Central memory CD8-positive, alpha-beta T cell (primary cell): ENCODE measurements at regions not wholly inside any gene's neighbourhood (a gene's known extent, or its start where the extent isn't known, plus 50 kb on each side); places are given as distances from the start of the nearest gene placed in this dataset.

Experiments
- ATAC-seq: fragments of 150-1000 bp; cut with Tn5 transposase; replicated peaks from 2 replicates; pipeline ENCODE4 v1.10.0; 2022; ENCODE audit warnings: mild to moderate bottlenecking, moderate FRiP score, moderate number of reproducible peaks; ENCODE audit not compliant: poor library complexity, severe bottlenecking; ENCODE audit errors: extremely low read depth
- DNase-seq, 2 donors: peaks; one replicate each; pipeline ENCODE4 v3.0.0; 2021; ENCODE audit warnings: low spot score in 2 of 2
- H3K27ac Mint-ChIP-seq: one replicate; pipeline ENCODE4 v1.8.0; 2022; ENCODE audit warnings: low read depth, mild to moderate bottlenecking, moderate library complexity, mixed read lengths
- H3K27me3 Mint-ChIP-seq: one replicate; pipeline ENCODE4 v1.8.0; 2022; ENCODE audit warnings: mixed read lengths
- H3K36me3 Mint-ChIP-seq: one replicate; pipeline ENCODE4 v1.8.0; 2022; ENCODE audit warnings: mild to moderate bottlenecking, moderate library complexity, mixed read lengths; ENCODE audit not compliant: insufficient read depth
- H3K4me1 Mint-ChIP-seq: one replicate; pipeline ENCODE4 v1.8.0; 2022; ENCODE audit warnings: mixed read lengths
- H3K4me3 Mint-ChIP-seq: one replicate; pipeline ENCODE4 v1.8.0; 2022; ENCODE audit warnings: mild to moderate bottlenecking, moderate library complexity, mixed read lengths
- H3K9me3 Mint-ChIP-seq: one replicate; pipeline ENCODE4 v1.8.0; 2022; ENCODE audit warnings: mixed read lengths

DNA sequence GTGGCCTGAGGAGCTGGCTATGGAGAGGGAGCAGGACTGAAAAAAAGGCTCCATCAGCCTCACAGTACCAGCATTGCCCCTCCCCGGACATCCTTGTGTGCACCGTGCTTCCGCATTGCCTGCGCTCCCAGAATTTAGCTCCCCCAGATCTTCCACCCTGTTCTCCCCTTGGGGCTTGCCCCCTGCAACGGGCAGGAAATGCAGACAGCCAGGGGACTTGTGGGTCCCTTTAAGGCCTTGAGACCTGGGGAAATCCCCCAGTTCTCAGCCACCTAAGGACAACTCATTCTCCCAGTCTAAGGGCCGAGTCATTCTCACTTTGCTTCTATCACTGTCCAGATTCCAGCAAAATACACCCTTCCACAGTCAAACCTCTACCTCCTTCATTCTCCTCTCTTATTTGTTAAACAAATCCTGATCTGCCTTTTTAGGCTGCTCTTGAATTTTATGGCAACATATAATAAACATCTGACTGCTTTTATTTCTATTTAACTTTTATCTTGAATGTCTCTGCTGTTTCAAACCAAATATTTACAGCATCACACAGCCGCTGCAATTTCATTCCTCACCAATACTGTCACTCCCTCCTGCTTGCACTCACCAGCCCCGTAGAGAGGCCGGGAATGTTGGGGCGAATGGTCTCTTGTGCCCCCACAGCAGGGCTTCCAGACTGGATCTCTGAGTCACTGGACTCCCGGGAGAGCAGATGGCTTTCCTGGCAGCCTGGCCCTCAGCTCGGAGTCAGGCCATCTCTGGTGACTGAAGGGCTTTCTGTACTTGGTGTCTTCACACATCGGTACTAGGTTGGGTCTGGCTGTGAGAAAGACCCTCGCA is 221.9 kb downstream of the TSHZ3 start:
- Mint-ChIP-seq H3K27me3 (peaks cover 54% of the 10 kb centered on the region), H3K36me3 (no peaks in the 10 kb centered on the region), H3K9me3 (no peaks in the 10 kb centered on the region), H3K4me1 (no peaks in the 10 kb centered on the region), H3K4me3 (no peak overlapping the region), H3K27ac (no peak overlapping the region)
- ATAC-seq, result no peak
- DNase-seq, result no peak

GRCh38 chr19:31126236-31126635 is 223.0 kb downstream of the TSHZ3 start:
- Mint-ChIP-seq H3K36me3 (no peaks in the 10 kb centered on the region), H3K4me1 (no peaks in the 10 kb centered on the region), H3K27me3 (peaks cover 54% of the 10 kb centered on the region), H3K9me3 (no peaks in the 10 kb centered on the region), H3K4me3 (no peak overlapping the region), H3K27ac (no peak overlapping the region)
- no peak for DNase-seq
- no peak for ATAC-seq

- no peak overlapping the region for H3K27ac Mint-ChIP-seq
- ATAC-seq (no peak), DNase-seq (no peak)
- H3K36me3 Mint-ChIP-seq, result no peaks in the 10 kb centered on the region
- peaks cover 47% of the 10 kb centered on the region for H3K27me3 Mint-ChIP-seq
- no peaks in the 10 kb centered on the region for H3K4me1 Mint-ChIP-seq
- H3K4me3 Mint-ChIP-seq, result no peak overlapping the region
- H3K9me3 Mint-ChIP-seq, result no peaks in the 10 kb centered on the region
These were observed 224.2 kb downstream of the TSHZ3 start for GRCh38 chr19:31125071-31125470.

DNA sequence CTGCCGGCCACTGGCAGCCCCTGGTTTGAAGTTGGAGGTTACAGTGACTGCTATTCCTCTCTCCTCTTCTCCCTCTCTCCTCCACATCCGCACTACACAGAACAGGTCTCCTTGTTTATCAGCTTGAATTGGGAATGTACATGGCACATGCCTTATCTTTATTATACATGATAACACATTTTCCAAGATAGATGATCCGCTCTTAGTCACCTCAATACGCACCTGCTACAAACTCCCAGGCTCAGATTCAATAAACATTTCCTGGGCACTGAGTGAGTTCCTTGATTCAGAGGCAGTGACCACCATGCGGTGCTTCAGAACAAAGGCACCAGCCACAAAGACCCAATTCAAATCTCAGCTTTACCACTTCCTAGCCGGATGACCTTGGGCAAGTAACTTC is 227.7 kb downstream of the TSHZ3 start:
- H3K9me3 Mint-ChIP-seq, result no peaks in the 10 kb centered on the region
- H3K36me3 Mint-ChIP-seq, result no peaks in the 10 kb centered on the region
- H3K27me3 Mint-ChIP-seq, result peaks cover 21% of the 10 kb centered on the region
- DNase-seq, result no peak
- no peaks in the 10 kb centered on the region for H3K4me1 Mint-ChIP-seq
- no peak overlapping the region for H3K27ac Mint-ChIP-seq
- no peak overlapping the region for H3K4me3 Mint-ChIP-seq
- ATAC-seq, result no peak

GRCh38 chr19:31120952-31121351 is 228.3 kb downstream of the TSHZ3 start:
- ATAC-seq, result no peak
- peaks cover 18% of the 10 kb centered on the region for H3K27me3 Mint-ChIP-seq
- no peaks in the 10 kb centered on the region for H3K9me3 Mint-ChIP-seq
- H3K4me3 Mint-ChIP-seq, result no peak overlapping the region
- DNase-seq, result no peak
- H3K36me3 Mint-ChIP-seq, result no peaks in the 10 kb centered on the region
- no peaks in the 10 kb centered on the region for H3K4me1 Mint-ChIP-seq
- no peak overlapping the region for H3K27ac Mint-ChIP-seq

- Mint-ChIP-seq H3K4me1 (no peaks in the 10 kb centered on the region), H3K27ac (no peak overlapping the region), H3K9me3 (no peaks in the 10 kb centered on the region), H3K4me3 (no peak overlapping the region), H3K27me3 (peaks cover 12% of the 10 kb centered on the region), H3K36me3 (no peaks in the 10 kb centered on the region)
- ATAC-seq (no peak), DNase-seq (no peak)
These were observed 229.1 kb downstream of the TSHZ3 start for GRCh38 chr19:31119951-31120690.

GRCh38 chr19:31118986-31119385 is 230.2 kb downstream of the TSHZ3 start:
- H3K27me3 Mint-ChIP-seq, result peaks cover 21% of the 10 kb centered on the region
- H3K27ac Mint-ChIP-seq, result no peak overlapping the region
- no peak overlapping the region for H3K4me3 Mint-ChIP-seq
- H3K36me3 Mint-ChIP-seq, result no peaks in the 10 kb centered on the region
- H3K4me1 Mint-ChIP-seq, result no peaks in the 10 kb centered on the region
- H3K9me3 Mint-ChIP-seq, result no peaks in the 10 kb centered on the region
- ATAC-seq, result no peak
- no peak for DNase-seq

DNA sequence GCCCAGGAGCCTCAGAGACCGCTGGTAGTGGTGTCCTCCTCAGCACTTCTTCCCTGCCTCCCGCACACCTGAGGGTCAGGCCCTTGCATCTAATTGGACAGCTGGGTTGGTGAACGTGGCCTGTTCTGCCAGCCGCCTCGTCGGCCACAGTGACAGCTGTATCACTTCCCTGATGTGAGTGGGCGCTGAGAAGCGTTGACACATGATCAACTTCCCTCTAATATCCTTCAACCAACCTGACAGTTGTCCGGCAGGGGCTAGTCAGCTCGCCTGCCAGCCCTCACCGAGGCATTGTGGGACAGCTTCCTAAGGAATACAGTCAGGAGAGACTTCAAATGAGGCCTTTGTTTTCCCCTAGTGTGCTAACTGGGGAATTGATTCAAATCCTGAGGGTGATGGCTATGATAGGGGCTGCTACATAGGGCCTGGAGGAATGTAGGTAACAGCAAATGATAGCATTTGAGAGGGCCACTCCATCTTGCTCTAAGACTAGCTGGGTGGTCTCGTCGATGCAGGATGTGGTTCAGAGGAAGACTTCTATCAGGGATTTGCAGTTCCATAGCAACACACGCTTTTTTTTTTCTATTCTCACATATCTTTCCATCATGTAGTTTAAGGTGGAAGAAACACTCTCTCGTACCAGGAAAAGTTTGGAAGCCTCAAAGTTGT is 230.8 kb downstream of the TSHZ3 start:
- Mint-ChIP-seq H3K4me3 (no peak overlapping the region), H3K4me1 (no peaks in the 10 kb centered on the region), H3K27ac (no peak overlapping the region), H3K9me3 (no peaks in the 10 kb centered on the region), H3K36me3 (no peaks in the 10 kb centered on the region), H3K27me3 (peaks cover 21% of the 10 kb centered on the region)
- no peak for DNase-seq
- ATAC-seq, result no peak

- Mint-ChIP-seq H3K9me3 (no peaks in the 10 kb centered on the region), H3K36me3 (no peaks in the 10 kb centered on the region), H3K27ac (no peak overlapping the region), H3K4me3 (no peak overlapping the region), H3K27me3 (peaks cover 49% of the 10 kb centered on the region), H3K4me1 (peaks cover 4% of the 10 kb centered on the region)
- no peak for ATAC-seq
- no peak for DNase-seq
These were observed 234.7 kb downstream of the TSHZ3 start for GRCh38 chr19:31114585-31114984.

DNA sequence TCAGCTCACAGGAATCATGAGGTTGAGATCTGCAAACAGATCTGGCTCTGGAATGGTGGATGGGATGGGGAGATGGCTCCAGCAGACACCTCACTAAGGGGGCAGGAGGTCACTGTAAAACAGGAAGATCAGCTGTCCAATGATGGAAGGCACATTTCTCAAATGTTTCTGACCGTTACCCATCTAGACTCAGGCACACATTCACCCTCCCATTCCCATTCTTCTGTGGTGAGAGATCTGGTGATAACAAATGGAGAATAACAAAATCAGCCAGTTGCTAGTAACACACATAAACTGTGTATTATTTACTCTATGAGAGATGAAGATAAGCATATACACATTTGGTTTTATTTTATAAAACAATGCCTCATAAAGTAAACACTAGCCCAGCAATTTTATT is 235.9 kb downstream of the TSHZ3 start:
- ATAC-seq (no peak), DNase-seq (no peak)
- no peak overlapping the region for H3K27ac Mint-ChIP-seq
- H3K27me3 Mint-ChIP-seq, result peaks cover 60% of the 10 kb centered on the region
- H3K4me3 Mint-ChIP-seq, result no peak overlapping the region
- peaks cover 11% of the 10 kb centered on the region for H3K4me1 Mint-ChIP-seq
- H3K9me3 Mint-ChIP-seq, result no peaks in the 10 kb centered on the region
- no peaks in the 10 kb centered on the region for H3K36me3 Mint-ChIP-seq

DNA sequence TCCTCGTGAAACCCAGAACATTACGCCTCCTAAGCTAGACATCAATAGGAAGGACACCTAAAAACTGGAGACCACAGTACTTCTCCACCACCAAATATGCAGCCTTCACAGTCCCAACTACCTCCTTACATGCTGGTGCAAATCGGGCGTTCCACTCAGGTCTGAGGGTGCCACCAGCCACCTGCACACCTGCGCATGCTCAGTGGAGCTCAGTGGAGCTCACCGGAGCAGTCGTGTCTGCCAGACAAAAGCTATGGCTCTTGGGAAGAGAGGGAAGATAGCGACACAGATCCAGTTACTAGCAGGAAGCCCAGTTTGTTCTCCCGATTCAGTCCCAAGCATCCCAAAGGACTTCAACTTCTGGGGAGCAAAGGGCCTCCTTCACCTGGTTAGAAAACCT is 237.1 kb downstream of the TSHZ3 start:
- peaks cover 2% of the 10 kb centered on the region for H3K36me3 Mint-ChIP-seq
- no peak overlapping the region for H3K4me3 Mint-ChIP-seq
- no peak for ATAC-seq
- H3K27ac Mint-ChIP-seq, result no peak overlapping the region
- no peaks in the 10 kb centered on the region for H3K9me3 Mint-ChIP-seq
- peaks cover 71% of the 10 kb centered on the region for H3K27me3 Mint-ChIP-seq
- no peak for DNase-seq
- H3K4me1 Mint-ChIP-seq, result peaks cover 11% of the 10 kb centered on the region

DNA sequence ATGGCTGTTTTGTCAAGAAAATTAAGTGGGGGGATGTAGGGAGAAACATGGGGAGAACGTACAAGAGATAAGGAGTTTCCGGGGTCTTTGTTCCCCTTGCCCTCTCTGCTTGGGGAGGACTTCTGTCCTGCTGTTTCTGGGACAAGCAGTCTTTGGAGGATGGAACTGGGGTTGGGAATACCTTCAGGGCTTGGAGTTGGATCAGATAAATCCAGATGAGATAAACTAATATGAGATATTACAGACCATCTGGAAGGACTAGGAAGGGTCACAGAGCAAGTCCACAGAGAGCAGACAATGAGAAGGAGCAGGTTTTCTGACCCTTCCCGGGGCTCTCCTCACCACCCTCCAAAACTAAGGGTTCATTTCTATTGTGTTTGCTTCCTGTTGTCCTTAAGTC is 237.5 kb downstream of the TSHZ3 start:
- Mint-ChIP-seq H3K4me3 (no peak overlapping the region), H3K27ac (no peak overlapping the region), H3K9me3 (no peaks in the 10 kb centered on the region), H3K4me1 (peaks cover 11% of the 10 kb centered on the region), H3K36me3 (peaks cover 2% of the 10 kb centered on the region), H3K27me3 (peaks cover 72% of the 10 kb centered on the region)
- ATAC-seq (no peak), DNase-seq (no peak)

GRCh38 chr19:31110336-31110735 is 238.9 kb downstream of the TSHZ3 start:
- H3K9me3 Mint-ChIP-seq, result no peaks in the 10 kb centered on the region
- peaks cover 80% of the 10 kb centered on the region for H3K27me3 Mint-ChIP-seq

More at GRCh38 chr19:31110336-31110735, 238.9 kb downstream of the TSHZ3 start:
- no peak overlapping the region for H3K27ac Mint-ChIP-seq
- H3K4me1 Mint-ChIP-seq, result peaks cover 11% of the 10 kb centered on the region
- no peak overlapping the region for H3K4me3 Mint-ChIP-seq
- no peak for DNase-seq
- no peak for ATAC-seq
- peaks cover 2% of the 10 kb centered on the region for H3K36me3 Mint-ChIP-seq
